ENCODE measurements at regions not wholly inside any gene's neighbourhood (a gene's known extent, or its start where the extent isn't known, plus 50 kb on each side); places are given as distances from the start of the nearest gene placed in this dataset.

DNA sequence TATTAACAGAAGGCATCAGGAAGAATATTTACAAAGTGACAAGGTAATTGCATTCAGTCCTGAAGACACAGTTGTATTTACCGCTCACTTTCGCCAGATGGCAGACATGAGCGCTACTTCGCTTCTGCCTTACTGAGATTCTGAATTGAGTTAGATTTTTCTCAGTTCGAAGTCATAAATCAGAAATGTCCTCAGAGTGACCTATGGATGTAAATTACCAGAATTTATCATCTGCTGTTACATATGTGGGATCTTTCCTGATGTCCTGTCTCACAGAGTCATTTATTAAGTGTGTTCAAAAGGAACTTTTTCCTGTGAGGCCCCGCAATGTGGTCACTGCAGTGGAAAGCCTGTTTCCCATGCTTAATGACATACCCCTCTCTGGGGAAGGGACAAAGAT is 97.3 kb upstream of the DCLK2 start:
- no peak overlapping the region for H3K4me2 ChIP-seq (ENCODE audit: low read depth, low read length, poor library complexity, severe bottlenecking)
- H4K20me1 ChIP-seq (ENCODE audit: insufficient read depth, low read depth, low read length): no peaks in the 10 kb centered on the region
- no peaks in the 10 kb centered on the region for H3K79me2 ChIP-seq (ENCODE audit: low read length)
- no peaks in the 10 kb centered on the region for H3K9me3 ChIP-seq (ENCODE audit: low read length)
- H2AFZ ChIP-seq (ENCODE audit: low read length): no peak overlapping the region
- H3K4me3 ChIP-seq (ENCODE audit: low read length): no peak overlapping the region
- H3K27ac ChIP-seq (ENCODE audit: low read length): no peak overlapping the region
- no peaks in the 10 kb centered on the region for H3K4me1 ChIP-seq (ENCODE audit: low read length)
- DNase-seq: peak; percentile 85
- H3K9ac ChIP-seq (ENCODE audit: low read length): no peak overlapping the region
- no peaks in the 10 kb centered on the region for H3K36me3 ChIP-seq (ENCODE audit: insufficient read depth, low read length)
- no peaks in the 10 kb centered on the region for H3K9me2 ChIP-seq (replicated peaks; ENCODE audit: insufficient read depth, low read length)
- H3K27me3 ChIP-seq (ENCODE audit: low read length): no peaks in the 10 kb centered on the region

- Histone ChIP-seq H4K20me1 (ENCODE audit: insufficient read depth, low read depth, low read length) (no peaks in the 10 kb centered on the region), H3K27ac (ENCODE audit: low read length) (no peak overlapping the region), H3K27me3 (ENCODE audit: low read length) (no peaks in the 10 kb centered on the region), H3K4me2 (ENCODE audit: low read depth, low read length, poor library complexity, severe bottlenecking) (no peak overlapping the region), H3K4me3 (ENCODE audit: low read length) (no peak overlapping the region), H3K9me3 (ENCODE audit: low read length) (no peaks in the 10 kb centered on the region), H3K4me1 (ENCODE audit: low read length) (no peaks in the 10 kb centered on the region), H2AFZ (ENCODE audit: low read length) (no peak overlapping the region), H3K79me2 (ENCODE audit: low read length) (no peaks in the 10 kb centered on the region), H3K9me2 (replicated peaks; ENCODE audit: insufficient read depth, low read length) (no peaks in the 10 kb centered on the region), H3K9ac (ENCODE audit: low read length) (no peak overlapping the region), H3K36me3 (ENCODE audit: insufficient read depth, low read length) (no peaks in the 10 kb centered on the region)
- DNase-seq: no peak
These were observed 94.8 kb upstream of the DCLK2 start for GRCh38 chr4:149983401-149983800.

- Histone ChIP-seq H3K9ac (ENCODE audit: low read length) (no peak overlapping the region), H4K20me1 (ENCODE audit: insufficient read depth, low read depth, low read length) (no peaks in the 10 kb centered on the region), H3K36me3 (ENCODE audit: insufficient read depth, low read length) (no peaks in the 10 kb centered on the region), H3K4me1 (ENCODE audit: low read length) (no peaks in the 10 kb centered on the region), H3K79me2 (ENCODE audit: low read length) (no peaks in the 10 kb centered on the region), H2AFZ (ENCODE audit: low read length) (no peak overlapping the region), H3K4me2 (ENCODE audit: low read depth, low read length, poor library complexity, severe bottlenecking) (no peak overlapping the region), H3K9me3 (ENCODE audit: low read length) (no peaks in the 10 kb centered on the region), H3K27ac (ENCODE audit: low read length) (no peak overlapping the region), H3K27me3 (ENCODE audit: low read length) (no peaks in the 10 kb centered on the region), H3K4me3 (ENCODE audit: low read length) (no peak overlapping the region), H3K9me2 (replicated peaks; ENCODE audit: insufficient read depth, low read length) (no peaks in the 10 kb centered on the region)
- DNase-seq: no peak
These were observed 94.3 kb upstream of the DCLK2 start for GRCh38 chr4:149983931-149984330.

GRCh38 chr4:149985981-149986380 is 92.3 kb upstream of the DCLK2 start:
- no peak for DNase-seq
- Histone ChIP-seq H3K9me3 (ENCODE audit: low read length) (no peaks in the 10 kb centered on the region), H3K4me1 (ENCODE audit: low read length) (no peaks in the 10 kb centered on the region)

GRCh38 chr4:149986917-149987316 is 91.3 kb upstream of the DCLK2 start:
- Histone ChIP-seq H3K36me3 (ENCODE audit: insufficient read depth, low read length) (no peaks in the 10 kb centered on the region), H3K27ac (ENCODE audit: low read length) (no peak overlapping the region), H3K9me3 (ENCODE audit: low read length) (no peaks in the 10 kb centered on the region), H3K4me2 (ENCODE audit: low read depth, low read length, poor library complexity, severe bottlenecking) (no peak overlapping the region), H4K20me1 (ENCODE audit: insufficient read depth, low read depth, low read length) (no peaks in the 10 kb centered on the region), H3K27me3 (ENCODE audit: low read length) (no peaks in the 10 kb centered on the region), H3K9ac (ENCODE audit: low read length) (no peak overlapping the region), H3K9me2 (replicated peaks; ENCODE audit: insufficient read depth, low read length) (no peaks in the 10 kb centered on the region), H3K4me3 (ENCODE audit: low read length) (no peak overlapping the region), H3K4me1 (ENCODE audit: low read length) (no peaks in the 10 kb centered on the region), H2AFZ (ENCODE audit: low read length) (no peak overlapping the region), H3K79me2 (ENCODE audit: low read length) (no peaks in the 10 kb centered on the region)
- no peak for DNase-seq

More at GRCh38 chr4:149985981-149986380, 92.3 kb upstream of the DCLK2 start:
- H3K4me3 ChIP-seq (ENCODE audit: low read length): no peak overlapping the region
- H3K27me3 ChIP-seq (ENCODE audit: low read length): no peaks in the 10 kb centered on the region
- H3K27ac ChIP-seq (ENCODE audit: low read length): no peak overlapping the region
- H3K9ac ChIP-seq (ENCODE audit: low read length): no peak overlapping the region
- no peaks in the 10 kb centered on the region for H4K20me1 ChIP-seq (ENCODE audit: insufficient read depth, low read depth, low read length)
- no peak overlapping the region for H2AFZ ChIP-seq (ENCODE audit: low read length)
- H3K36me3 ChIP-seq (ENCODE audit: insufficient read depth, low read length): no peaks in the 10 kb centered on the region
- H3K79me2 ChIP-seq (ENCODE audit: low read length): no peaks in the 10 kb centered on the region
- no peaks in the 10 kb centered on the region for H3K9me2 ChIP-seq (replicated peaks; ENCODE audit: insufficient read depth, low read length)
- no peak overlapping the region for H3K4me2 ChIP-seq (ENCODE audit: low read depth, low read length, poor library complexity, severe bottlenecking)

- Histone ChIP-seq H3K9me3 (ENCODE audit: low read length) (no peaks in the 10 kb centered on the region), H4K20me1 (ENCODE audit: insufficient read depth, low read depth, low read length) (no peaks in the 10 kb centered on the region), H3K36me3 (ENCODE audit: insufficient read depth, low read length) (no peaks in the 10 kb centered on the region), H3K4me2 (ENCODE audit: low read depth, low read length, poor library complexity, severe bottlenecking) (no peak overlapping the region), H3K27ac (ENCODE audit: low read length) (no peak overlapping the region), H3K79me2 (ENCODE audit: low read length) (no peaks in the 10 kb centered on the region), H3K9me2 (replicated peaks; ENCODE audit: insufficient read depth, low read length) (no peaks in the 10 kb centered on the region), H3K27me3 (ENCODE audit: low read length) (no peaks in the 10 kb centered on the region), H2AFZ (ENCODE audit: low read length) (no peak overlapping the region), H3K4me3 (ENCODE audit: low read length) (no peak overlapping the region), H3K9ac (ENCODE audit: low read length) (no peak overlapping the region), H3K4me1 (ENCODE audit: low read length) (no peaks in the 10 kb centered on the region)
- no peak for DNase-seq
These were observed 90.7 kb upstream of the DCLK2 start for GRCh38 chr4:149987330-149988086.

DNA sequence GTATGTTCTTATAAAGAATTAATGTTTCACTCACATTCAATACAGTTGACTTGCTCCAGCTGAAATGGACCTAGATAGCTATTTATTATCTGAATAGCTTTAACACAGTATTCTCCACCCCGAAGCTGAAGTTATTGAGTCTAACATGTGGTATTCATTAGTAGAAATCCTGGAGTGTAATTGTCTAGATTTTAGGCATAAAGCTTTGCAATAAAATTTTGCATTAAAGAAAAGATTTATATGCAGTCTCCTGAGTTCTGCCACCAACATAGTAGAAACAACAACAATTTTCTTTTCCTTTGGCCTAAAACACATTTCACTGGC is 90.2 kb upstream of the DCLK2 start:
- H3K9me3 ChIP-seq (ENCODE audit: low read length): no peaks in the 10 kb centered on the region
- DNase-seq: no peak
- no peaks in the 10 kb centered on the region for H3K27me3 ChIP-seq (ENCODE audit: low read length)
- no peaks in the 10 kb centered on the region for H4K20me1 ChIP-seq (ENCODE audit: insufficient read depth, low read depth, low read length)
- no peak overlapping the region for H3K4me3 ChIP-seq (ENCODE audit: low read length)
- no peak overlapping the region for H3K27ac ChIP-seq (ENCODE audit: low read length)
- H3K4me2 ChIP-seq (ENCODE audit: low read depth, low read length, poor library complexity, severe bottlenecking): no peak overlapping the region
- H3K9ac ChIP-seq (ENCODE audit: low read length): no peak overlapping the region
- H3K4me1 ChIP-seq (ENCODE audit: low read length): no peaks in the 10 kb centered on the region
- H3K79me2 ChIP-seq (ENCODE audit: low read length): no peaks in the 10 kb centered on the region
- H3K9me2 ChIP-seq (replicated peaks; ENCODE audit: insufficient read depth, low read length): no peaks in the 10 kb centered on the region
- no peaks in the 10 kb centered on the region for H3K36me3 ChIP-seq (ENCODE audit: insufficient read depth, low read length)
- no peak overlapping the region for H2AFZ ChIP-seq (ENCODE audit: low read length)

GRCh38 chr4:149993030-149993429 is 85.2 kb upstream of the DCLK2 start:
- no peaks in the 10 kb centered on the region for H4K20me1 ChIP-seq (ENCODE audit: insufficient read depth, low read depth, low read length)
- H3K4me1 ChIP-seq (ENCODE audit: low read length): no peaks in the 10 kb centered on the region
- H3K4me3 ChIP-seq (ENCODE audit: low read length): no peak overlapping the region
- H3K9me3 ChIP-seq (ENCODE audit: low read length): no peaks in the 10 kb centered on the region
- no peak for DNase-seq
- no peaks in the 10 kb centered on the region for H3K79me2 ChIP-seq (ENCODE audit: low read length)
- no peak overlapping the region for H3K27ac ChIP-seq (ENCODE audit: low read length)
- no peak overlapping the region for H3K9ac ChIP-seq (ENCODE audit: low read length)
- H2AFZ ChIP-seq (ENCODE audit: low read length): no peak overlapping the region
- no peak overlapping the region for H3K4me2 ChIP-seq (ENCODE audit: low read depth, low read length, poor library complexity, severe bottlenecking)
- no peaks in the 10 kb centered on the region for H3K9me2 ChIP-seq (replicated peaks; ENCODE audit: insufficient read depth, low read length)
- no peaks in the 10 kb centered on the region for H3K36me3 ChIP-seq (ENCODE audit: insufficient read depth, low read length)
- no peaks in the 10 kb centered on the region for H3K27me3 ChIP-seq (ENCODE audit: low read length)

Data from Karpas-422 (cell line).